NCI-H748 (cell line): ENCODE measurements at regions not wholly inside any gene's neighbourhood (a gene's known extent, or its start where the extent isn't known, plus 50 kb on each side); places are given as distances from the start of the nearest gene placed in this dataset.
A peak's percentile ranks its signal among the peaks of the same experiment; 100 is the strongest.
"Not testable (repeated sequence)": the region's sequence is repeated elsewhere in the genome, so short reads cannot be mapped to it uniquely, and the experiment has no call there.

ENCODE experiments used
- DNase-seq: peaks from one replicate; lab custom pipeline; 2025; ENCODE audit not compliant: unreplicated experiment; lab: John Stamatoyannopoulos, UW

DNA sequence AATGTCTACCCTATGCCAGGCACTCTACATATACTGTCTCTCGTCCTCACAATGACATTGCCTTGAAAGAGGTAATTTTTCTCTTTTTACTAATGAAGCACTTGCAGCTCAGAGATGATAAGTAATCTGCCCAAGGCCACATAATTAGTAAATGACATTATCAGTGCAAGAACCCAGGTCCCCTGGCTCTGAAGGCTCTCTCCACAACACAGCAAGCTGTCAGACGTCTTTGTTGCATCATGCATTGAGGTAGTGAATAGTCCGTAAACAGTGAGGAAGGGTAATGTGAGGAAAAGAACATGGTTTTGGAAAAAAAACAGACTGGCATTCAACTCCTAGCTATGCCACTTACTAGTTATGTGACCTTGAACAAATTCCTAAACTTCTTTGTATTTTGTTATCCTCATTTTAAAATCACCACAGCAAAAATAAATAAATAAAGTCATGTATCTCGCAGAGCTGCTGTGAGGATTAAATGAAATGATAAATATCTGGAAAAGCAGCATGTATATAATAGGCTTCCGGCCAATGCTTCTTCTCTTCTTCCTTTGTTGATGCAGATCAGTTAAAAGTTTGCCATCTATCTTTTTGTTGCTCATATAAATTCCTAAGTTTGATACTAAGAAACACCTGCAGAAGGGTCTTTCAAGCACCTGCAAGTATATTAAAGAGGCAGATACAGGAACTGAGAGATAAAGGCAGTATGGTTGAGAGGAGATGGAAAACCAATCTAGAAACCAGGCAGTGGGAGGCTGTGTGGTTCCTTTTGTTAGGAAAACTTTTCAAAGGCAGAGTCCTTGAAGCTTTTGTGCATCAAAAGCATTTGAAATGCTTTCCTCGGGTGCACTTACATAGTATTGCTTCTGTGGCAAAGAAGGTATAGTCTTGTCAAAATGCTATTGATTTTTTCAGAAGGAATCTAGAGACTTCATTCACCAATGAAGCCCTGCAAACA is 82.8 kb downstream of the BTG1 start:
- DNase-seq, result no peak

DNA sequence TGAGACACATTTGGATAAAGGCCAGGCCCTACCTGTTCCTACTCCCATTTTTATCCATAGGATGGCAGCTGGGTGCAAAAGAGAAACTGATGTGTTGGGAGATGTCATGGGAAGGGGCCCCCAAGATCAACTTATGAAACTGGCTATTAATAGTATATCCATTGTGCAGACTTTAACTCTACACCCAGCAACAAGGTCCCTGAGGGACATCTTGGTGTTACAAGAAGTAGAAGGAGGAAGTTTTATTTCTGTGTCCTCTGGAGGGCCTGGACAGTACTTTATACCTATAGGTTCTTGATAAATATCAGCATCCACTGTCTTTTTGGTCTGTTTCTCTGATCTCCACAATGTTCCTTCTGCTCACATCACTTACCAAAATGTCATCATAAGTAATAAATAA is 84.6 kb downstream of the BTG1 start:
- DNase-seq, result no peak

DNA sequence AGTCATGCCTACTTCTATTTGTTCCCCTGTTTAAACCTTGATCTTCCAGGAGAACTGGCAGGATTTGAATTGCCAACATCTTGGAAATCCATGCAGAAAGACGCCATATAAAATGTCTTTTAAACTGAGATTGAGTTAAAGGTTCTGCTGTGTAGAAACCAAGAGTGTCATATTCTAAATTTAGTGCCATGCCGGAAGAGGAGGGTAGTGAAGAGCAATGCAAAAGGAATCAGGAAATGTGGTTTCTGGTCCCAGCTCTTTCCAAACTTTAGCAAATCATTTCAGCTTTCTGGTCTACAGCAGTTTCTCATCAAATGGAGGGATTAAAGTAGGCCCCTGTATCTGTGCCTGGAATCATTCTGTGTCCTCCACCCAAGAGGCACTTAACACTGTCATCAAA is 85.7 kb downstream of the BTG1 start:
- DNase-seq, result no peak

DNA sequence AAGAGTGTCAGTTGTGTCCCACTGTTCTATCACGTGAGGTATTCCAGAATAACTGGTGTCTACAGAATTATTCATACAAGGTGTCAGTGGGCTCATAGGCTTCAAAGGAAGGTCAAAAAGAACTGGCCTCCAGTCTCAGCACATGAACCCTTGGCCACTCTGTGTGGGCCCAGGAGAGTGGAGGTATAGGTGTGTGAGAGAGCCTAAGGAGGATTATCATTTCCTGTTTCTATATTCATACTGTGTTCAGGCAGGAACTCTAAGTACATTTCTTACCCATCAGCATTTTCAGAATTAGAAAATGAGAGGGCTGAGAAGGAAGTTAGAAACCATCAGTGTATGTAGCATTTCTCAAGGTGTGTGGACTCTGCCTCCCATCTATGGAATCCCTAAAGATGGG is 87.0 kb downstream of the BTG1 start:
- no peak for DNase-seq

DNA sequence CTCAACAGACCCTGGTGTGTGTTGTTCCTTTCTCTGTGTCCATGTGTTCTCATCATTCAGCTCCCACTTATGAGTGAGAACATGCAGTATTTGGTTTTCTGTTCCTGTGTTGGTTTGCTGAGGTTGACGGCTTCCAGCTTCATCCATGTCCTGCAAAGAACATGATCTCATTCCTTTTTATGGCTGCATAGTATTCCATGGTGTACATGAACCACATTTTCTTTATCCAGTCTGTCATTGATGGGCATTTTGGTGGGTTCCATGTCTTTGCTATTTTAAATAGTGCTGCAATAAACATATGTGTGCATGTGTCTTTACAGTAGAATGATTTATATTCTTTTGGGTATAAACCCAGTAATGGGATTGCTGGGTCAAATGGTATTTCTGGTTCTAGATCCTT is 88.9 kb downstream of the BTG1 start:
- DNase-seq, result not testable (repeated sequence)

DNA sequence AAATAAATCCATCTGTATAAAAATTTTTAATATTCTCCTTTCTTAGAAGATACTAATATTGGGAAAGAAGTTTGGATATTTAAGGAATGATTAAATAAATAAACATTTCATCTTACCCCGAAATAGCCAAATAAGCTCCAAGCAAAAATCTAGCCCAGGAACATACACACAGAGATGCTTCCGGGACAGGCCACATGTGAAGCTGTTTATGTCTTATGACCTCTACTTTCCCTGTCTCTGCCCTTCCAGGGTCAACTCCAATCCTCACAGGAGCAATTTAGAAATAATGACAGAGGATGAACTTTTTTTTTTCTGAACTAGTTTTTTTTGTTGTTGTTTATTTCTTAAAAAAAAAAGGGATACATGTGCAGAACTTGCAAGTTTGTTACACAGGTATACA is 89.4 kb downstream of the BTG1 start:
- no peak for DNase-seq

DNA sequence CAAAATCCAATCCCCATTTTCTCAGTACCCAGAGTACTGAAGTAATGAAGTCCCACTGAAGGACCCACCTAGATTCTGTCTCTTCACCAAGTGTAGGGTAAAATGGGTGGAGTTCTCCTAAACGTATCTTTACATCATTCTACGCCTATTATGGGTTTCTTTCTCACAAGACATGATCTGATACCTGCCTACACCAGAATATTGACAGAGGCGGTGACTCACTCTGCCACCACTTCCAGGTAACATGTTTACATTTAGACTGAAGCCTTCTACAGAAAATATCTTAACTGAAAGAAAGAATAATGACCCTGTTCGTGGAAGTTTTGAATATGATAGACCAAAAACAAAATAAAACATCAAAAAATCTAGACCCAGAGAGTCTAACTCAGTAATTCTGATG is 89.8 kb downstream of the BTG1 start:
- no peak for DNase-seq

DNA sequence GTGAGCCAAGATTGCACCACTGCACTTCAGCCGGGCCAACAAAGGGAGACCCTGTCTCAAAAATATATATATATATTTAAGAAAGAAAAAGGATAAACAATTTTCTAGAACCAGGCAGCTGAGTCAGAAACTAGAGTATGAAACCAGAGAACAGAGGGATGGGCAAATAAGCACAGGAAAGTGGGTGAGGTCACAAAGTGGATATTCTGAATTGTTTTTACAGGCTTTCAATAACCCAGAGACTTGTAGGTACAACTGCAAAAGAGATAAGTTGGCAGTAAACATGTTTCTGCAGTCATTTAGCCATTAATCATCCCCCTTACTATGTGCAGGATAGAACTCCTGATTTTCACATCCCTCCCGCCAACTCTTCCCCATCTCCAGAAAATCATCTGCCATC is 94.2 kb downstream of the BTG1 start:
- DNase-seq, result no peak

DNA sequence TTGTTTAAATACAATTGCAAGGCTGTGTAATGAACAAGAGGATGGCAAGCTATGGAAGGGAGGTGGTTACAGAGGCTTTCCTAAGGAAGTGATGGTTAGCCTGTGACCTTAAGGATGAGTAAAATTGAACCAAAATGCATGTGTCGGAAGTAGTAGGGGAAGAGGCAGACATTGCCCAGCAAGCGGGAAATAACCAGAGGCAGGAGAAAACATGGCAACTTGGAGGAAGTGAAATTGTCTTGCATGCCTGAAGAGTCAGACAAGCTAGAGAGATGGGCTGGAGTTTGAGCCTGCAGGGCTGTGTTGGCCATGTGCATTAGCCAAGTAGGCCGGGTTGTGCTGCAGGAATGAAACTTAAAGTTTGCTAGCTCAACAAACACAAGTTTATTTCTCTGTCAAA is 96.2 kb downstream of the BTG1 start:
- no peak for DNase-seq

DNA sequence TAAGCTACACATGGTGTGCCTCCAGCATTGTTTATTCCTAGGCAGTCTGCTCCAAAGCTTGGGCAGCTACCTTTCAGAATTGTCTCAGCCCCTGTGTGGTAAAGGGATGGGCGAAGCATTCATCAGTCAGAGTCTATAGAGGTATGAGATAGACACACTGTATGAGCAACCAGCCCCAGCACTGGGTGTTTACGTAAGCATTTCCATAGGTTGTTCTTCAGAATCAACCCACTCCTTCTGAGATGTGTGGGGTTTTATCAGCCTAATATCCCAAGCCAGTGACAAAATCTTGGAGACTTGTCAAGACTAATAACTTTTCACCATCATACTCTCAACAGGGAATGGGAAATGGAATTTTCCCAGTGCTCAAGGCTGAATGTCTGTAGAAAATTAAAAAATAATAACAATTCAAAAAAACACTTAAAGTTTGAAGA is 98.2 kb downstream of the BTG1 start:
- DNase-seq, result peak; percentile 32

DNA sequence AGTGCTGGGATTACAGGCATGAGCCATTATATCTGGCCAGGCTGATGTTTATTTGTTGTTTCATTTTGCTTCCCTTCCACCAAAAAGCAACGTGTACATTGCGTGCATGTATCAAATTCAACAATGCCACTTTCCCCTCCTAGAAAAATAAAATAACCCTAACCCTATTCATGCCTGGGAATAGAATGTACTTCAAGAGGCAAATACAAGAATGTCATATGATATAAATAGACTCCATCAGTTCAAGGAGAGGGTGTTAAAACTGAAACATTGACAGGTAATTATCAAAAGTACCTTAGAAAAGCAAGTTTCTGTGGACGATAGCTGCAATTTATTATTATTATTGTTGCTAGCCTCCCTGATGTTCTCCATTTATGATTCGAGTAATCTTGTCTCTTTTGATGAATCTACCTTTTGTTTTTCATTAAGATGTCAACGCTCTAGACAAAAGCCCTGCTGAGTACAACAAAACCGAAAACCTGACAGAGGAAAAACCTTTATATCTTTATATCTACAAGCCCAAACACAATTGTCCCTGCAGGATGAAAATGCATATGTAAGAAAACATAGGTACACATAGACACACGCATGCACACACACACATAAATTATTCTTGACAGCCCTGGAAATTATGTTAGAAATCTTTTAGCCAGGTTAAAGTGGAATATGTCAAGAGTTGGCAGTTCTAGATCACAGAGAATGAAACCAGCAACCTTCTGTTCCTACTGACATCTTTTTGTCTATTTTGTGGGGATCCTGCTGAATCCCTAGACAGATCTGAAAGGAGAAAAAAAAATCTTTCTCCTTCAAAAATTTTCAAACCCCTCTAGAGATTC is 98.9 kb downstream of the BTG1 start:
- peak; percentile 37 for DNase-seq

DNA sequence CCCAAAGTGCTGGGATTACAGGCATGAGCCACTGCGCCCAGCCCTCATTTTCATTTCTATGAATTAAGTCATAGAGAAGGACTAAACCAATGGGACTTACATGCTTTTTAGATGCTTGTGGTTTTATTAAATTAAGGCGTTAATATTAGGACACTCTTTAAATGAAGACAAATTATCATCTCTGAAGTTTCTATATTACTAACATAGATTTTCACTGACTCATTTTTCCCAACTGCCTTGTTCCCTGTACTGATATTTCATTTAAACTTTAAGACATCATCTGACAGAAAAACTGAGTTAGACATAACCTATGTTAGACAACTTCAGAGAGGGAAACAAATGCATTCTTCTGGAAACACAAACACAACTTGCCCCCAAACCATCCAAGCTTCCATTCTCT is 99.8 kb downstream of the BTG1 start:
- DNase-seq, result no peak

DNA sequence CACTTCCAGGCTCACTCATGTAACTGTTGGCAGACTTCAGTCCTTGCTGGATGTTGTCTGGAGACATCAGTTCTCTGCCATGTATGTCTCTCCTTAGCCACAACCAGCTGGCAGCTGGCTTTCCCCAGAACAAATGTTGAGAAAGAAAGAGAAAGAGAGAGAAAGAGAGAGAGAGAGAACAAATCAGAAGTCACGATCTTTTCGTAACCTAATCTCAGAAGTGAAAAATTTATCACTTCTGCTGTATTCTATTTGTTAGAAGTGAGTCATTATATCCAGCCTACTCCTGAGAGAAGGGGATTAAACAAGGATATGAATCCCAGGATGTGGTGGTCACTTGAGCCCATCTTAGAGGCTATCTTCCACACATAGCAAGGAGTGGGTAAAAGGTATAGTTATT is 101.2 kb downstream of the BTG1 start:
- no peak for DNase-seq

DNA sequence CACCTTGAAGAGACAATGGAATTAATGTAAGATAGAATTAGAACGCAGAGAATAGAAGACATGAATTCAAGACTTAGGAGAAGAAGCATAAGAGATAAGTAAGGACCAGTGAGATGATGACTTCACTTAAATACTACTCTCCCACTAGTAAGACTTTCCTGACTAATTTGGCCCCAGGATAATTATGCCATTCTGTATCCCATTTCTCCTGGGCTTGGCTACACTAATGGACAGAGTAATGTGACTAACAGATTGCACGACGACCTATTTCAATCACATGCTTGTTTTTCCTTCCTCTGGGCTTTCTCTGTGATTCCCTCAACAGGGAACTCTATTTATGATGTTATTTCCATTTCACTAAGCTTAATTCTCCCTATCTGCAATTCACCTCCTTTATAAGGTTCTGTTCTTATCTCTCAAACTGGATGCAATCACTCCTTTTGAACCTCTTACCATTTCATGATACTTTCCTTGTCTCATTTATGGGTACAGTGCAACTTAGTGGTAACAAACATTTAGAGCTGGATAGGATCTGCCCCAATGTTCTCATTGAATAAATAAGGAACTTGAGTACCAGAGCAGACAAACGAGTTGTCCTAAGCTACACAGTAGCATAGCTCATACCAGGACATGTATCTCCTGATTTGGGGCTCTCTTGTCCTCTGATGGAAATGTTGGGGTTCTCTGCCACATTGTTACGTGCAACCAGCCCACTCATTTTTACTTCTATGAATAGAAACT is 102.7 kb downstream of the BTG1 start:
- DNase-seq, result no peak

DNA sequence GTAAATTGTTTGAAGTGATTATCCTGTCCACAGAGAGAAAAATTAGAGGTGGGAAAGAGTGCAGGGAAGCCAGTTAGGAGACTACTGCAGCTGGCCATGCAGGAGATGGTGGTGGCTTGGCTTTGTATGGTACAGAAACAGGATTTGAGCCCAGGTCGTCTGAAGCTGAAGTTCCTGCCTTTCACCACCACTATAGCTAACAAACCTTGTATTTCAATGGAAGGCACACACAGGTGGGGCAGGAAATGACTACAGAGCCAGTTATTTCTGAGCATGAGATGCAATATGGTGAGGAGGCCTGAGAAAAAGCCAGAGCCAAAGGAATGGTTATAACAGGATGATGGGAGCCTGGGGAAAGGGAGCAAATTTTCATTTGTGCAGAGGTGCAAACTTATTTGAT is 103.9 kb downstream of the BTG1 start:
- DNase-seq, result peak; percentile 33

DNA sequence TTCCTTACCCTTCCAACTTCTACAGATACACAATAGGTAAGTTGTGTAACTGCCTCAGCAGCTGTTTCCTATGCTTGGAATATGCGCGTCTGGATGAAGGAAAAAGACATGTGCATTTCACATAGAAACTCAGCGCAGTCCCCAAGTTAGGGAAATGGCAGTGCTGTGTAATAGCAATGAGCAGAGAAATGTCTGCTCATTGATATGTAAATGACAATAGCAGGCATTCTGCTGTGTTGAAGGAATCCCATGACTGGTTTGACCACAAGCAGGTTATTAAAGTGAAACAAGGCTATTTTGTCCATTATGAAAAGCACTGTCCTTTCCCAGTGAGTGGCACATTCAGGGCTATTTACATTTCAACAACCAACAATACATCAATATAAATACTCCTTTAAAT is 106.6 kb downstream of the BTG1 start:
- DNase-seq, result peak; percentile 81

DNA sequence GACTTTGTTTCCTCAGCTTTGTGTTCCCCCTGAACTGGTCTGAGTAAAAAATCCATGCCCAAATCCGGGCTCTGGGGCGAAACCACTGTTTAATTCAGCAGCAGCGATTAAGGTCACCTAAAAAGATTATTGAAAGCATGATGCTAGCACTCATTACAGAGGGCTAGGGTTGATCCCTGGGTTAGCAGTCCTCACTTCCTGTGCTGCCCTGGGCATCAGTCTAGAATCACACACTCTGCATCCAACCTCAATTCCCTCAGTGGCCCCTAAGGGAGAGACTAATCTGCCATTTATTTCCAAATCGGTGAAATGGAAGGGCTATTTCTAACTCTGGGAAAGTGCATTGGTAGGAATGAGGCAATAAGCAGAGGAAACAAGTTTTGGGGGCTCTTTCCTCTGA is 107.2 kb downstream of the BTG1 start:
- no peak for DNase-seq

DNA sequence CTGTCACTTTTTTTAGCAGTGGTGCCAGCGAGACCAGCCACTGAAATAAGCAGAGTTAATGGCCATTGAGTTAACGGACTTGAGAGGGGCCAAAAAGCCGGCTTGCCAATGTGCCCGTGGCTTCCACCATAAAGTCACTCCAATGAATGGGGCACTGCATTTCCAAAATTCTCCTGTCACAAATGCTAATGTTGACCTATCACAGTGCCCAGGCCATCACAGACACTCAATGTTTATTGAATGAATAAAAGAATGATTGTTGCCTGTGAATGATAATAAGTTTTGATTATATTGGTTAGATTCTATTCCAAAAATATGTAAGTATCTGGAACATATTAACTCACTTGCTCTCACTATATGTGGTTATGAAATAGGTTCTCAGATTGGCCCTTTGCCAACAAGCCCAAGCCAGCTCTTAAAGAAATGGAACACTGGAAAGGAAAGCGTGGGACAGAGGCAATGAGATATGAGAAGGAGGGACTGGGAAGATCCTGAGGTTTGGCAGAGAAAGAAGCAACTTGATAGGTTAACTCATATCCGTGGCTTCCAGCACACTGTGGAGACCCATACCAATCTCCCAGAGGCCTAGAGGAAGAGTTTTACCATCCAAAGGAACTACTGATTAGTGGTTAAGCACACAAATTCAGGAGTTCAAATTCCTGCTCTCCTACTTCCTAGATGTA is 108.7 kb downstream of the BTG1 start:
- DNase-seq, result no peak

DNA sequence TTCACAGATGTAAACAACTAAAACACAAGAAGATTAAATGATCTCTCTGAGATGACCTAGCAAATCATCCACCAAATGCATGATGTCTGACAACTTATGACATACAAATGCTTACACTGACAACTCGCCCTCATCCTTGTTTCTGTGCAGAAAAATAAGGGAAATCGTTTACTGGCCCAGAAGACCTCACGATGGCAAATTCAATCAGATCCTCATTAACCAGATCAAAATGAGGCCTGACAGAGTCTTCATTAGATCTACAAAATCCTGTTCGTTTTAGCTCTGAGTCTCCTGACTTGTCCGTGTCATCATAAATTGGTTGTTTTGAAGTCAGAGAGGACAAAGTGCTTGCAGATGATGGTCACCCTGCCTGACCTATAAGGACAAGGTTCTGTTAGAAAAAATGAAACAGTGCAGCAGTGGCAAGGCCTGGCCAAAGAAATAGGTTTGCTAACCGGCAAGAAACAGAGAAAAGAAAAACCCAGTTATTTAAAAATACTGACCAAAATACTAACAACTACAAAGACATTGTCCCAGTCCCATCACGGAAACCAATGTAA is 109.5 kb downstream of the BTG1 start:
- no peak for DNase-seq

DNA sequence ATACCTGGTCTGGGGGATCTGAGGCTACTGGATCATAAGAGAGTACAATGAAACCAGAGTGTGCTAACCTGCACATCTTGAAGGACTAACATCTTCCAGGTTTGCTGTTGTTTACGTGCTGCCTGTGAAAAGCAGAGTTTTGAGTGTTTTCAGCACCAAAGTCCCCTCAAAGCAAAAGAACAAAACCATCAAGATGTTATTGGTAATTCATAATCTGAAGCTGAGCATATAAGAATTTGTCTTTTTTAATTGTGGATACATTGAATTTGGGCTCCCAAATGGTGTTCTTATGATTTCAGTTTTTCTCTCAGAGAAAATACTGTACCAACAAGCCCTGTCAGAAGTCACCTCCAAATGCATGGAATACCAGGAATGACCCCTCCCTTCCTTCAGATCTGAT is 110.2 kb downstream of the BTG1 start:
- DNase-seq, result no peak
